T-helper 2 cell treated with Interferon-gamma antibody and Interleukin-4, amounts not matched to agents 100 ng/mL and 5 ng/mL, for 36 hours (primary cell): ENCODE measurements at regions not wholly inside any gene's neighbourhood (a gene's known extent, or its start where the extent isn't known, plus 50 kb on each side); places are given as distances from the start of the nearest gene placed in this dataset.
"Not testable (repeated sequence)": the region's sequence is repeated elsewhere in the genome, so short reads cannot be mapped to it uniquely, and the experiment has no call there.

Source experiments
- intact Hi-C: fragments of 100-400 bp; cut with micrococcal nuclease; formaldehyde crosslinking; loops from one replicate; pipeline ENCODE4 v1.15.1; 2023

DNA sequence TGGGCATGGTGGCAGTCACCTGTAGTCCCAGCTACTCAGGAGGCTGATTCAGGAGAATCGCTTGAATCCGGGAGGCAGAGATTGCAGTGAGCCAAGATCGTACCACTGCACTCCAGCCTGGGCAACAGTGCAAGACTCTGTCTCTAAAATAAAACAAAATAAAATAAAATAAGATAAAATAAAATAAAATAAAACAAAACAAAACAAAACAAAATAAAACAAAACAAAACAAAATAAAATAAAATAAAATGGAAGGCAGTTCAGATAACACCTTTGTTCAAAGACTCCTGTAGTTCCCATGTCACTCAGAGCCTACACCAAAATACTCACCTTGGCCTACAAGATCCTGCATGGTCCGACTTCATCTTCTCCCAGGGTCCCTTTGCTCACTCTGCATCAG is 61.3 kb downstream of the SYF2 start:
- intact Hi-C loops = not testable (repeated sequence)

DNA sequence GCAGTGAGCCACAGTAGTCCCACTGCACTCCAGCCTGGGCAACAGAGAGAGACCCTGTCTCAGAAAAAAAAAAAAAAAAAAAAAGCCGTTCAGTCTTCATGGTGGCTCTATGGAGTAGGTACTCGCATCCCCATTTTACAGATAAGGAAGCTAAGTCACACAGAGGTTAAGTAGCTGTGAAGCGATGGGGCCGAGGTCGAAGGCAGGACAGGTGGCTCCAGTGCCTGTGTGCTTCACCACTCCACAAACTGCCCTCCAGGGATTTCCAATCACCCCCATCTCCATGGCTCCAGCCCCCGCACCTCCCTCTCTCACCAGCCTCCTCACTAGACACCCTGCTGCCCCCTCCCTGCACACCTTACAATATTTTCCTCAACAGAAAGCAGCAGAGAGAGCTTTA is 61.9 kb downstream of the SYF2 start:
- intact Hi-C loops = no loop called here

DNA sequence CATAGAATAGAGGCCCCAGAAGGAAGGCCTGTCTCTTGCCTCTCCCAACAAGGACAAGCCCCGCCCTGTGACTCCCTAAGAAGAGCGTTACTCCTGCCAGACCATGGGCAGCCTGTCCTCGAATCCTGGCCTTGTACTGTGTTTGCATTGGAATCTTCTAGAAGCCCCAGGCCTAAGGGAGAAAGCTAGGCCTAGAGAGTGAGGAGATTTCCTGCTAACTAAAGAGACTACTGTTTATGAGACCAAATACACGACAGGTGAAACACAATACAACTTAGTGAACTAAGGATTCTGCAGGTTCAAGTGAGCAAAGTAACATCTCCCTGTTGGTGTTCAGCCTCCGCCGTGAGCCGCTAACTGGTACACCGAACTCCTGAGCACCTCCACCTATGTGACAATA is 62.7 kb downstream of the SYF2 start:
- intact Hi-C loops = no loop called here

DNA sequence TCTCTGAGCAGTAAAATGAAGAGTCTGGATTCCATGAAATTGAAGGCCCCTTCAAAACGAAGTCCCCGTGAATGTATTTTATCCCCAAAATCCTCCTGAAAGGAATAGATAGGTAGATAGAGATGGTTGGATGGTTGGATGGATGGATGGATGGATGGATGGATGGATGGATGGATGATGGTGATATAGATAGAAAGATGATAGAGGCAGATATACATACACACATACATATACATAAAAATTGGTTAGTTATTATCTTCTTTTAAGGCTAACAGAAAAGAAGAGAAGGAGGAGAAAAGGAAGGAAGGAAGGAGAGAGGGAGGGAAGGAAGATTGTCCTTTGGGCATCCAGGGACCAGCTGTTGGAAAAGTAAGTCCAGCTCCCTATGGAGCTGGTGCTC is 63.1 kb downstream of the SYF2 start:
- intact Hi-C loops = no loop called here

DNA sequence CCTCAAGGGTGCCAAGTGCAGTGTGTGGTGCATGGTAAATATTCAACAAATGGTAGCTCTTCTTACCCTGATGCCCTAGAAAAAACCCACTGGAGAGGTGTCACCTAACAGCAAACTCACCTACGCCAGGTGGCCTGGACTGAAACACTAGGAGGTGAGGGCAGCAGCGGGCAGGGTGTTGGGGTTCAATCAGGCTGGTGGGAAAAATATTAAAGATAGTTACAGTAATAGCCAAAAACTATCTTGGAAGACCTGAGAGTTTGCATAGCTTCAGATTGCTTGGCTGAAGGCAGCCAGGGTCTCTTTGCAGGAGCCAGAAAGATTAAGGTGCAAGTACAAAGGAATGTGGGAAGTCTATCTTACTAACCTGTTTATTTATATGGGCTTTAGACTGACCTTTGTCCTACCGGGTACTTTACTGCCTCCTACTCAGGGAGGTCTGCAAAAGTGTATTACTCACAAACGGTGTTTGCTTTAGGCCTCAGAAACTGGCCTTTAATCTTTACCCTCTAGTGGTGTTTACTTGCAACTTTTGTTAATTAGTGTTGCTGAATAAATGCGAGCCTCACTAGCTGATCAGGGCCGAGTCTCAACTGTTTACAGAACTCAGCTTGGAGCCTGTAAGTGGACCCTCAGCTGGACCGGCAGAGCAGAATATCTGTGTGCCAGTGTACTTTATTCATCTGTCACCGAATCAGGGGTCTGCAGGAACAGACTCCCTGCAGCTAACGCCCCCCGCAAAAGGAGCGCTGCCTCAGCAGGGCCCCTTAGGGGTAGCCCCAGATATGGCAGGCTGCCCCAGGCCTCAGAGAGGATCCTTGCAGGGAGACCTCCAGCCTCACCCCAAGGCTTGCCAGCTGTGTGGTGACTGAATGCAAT is 63.9 kb downstream of the SYF2 start:
- intact Hi-C loops = no loop called here

DNA sequence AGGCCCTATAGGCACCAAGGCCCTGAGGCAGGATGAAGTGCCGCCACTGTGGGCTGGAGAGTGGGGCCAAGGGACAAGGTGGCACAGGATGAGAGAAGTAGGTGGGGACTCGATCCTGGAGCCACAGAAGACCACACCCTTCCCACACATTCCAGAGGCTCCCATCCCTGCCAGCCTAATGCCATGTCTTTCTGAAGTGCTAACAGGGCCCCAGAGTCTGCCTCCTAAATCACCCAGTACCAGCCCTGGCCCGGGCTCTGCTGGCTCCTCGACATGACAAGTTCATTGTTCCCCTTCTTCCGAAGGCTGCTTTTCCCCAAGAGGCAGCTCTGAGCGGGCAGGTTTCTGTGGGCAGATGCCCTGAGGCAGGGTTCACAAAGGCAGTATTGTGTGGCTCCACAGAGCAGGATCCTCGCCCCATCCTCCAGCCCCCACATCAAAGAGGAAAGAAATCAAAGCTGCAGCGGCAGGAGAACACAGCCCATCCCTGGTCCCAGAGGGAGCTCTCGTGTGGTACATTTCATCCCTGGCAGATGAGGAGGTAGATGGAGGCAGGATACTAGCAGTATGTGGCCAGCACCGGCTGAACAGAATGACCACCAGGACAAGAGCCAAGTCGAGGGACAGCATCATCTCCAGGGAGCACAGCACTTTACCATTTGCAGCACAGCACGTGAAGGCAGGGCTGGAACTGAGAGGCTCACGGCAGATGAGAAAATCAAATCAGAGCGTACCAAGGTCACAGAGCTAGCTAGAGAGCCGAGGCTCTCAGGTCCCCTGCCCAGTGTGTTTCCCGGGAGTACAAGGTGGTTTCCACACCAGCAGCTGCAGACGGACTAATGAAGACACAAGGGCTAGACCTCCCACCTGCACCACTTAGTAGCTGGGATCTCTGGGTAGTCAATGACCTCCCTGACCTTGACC is 64.8 kb downstream of the SYF2 start:
- intact Hi-C loops = no loop called here

DNA sequence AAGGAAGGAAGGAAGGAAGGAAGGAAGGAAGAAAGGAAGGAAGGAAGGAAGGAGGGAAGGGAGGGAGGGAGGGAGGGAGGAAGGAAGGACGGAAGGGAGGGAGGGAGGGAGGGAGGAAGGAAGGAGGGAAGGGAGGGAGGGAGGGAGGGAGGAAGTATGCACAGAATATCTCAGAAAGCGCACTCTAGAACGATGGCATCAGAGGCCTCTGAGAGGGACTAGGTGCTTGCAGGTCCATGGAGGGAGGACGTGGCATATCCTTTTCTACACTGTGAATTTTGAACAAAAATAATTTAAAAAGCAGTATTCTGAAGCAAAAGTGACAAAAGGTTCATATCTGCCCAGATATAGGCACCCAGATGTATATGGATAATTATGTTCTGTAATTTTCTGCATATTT is 65.5 kb downstream of the SYF2 start:
- intact Hi-C loops = no loop called here

DNA sequence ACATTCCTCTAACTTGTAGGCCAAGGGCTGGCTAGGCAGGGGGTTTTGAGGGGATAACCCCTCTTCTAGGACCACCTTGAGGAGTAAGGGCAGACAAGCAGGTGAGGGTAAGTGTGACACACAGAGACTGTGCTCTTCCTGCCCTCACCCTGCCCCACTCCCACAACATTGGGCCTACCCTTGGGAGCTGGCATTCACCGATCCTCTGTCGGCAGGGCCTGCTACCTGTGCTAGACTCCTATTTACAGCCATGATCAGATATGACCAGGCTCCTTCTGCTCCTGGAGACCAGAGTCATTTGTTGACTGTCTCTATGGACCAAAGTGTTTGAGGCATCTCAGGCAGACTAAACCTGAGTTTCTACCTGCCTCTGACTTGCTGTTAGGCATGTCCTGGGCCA is 68.3 kb downstream of the SYF2 start:
- intact Hi-C loops = no loop called here

DNA sequence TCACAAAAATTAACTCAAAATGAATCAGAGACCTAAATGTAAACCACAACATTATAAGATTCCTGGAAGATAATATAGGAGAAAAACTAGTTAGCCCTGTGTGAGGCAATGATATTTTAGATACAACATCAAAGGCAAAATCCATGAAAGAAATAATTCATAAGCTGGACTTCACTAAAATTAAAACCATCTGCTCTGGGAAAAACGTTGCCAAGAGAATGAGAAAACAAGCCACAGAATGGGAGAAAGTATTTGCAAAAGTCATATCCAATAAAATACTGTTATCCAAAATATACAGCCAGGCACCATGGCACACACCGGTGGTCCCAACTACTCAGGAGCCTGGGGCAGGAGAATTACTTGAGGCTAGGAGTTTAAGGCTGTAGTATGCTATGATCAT is 70.3 kb downstream of the SYF2 start:
- intact Hi-C loops = no loop called here

DNA sequence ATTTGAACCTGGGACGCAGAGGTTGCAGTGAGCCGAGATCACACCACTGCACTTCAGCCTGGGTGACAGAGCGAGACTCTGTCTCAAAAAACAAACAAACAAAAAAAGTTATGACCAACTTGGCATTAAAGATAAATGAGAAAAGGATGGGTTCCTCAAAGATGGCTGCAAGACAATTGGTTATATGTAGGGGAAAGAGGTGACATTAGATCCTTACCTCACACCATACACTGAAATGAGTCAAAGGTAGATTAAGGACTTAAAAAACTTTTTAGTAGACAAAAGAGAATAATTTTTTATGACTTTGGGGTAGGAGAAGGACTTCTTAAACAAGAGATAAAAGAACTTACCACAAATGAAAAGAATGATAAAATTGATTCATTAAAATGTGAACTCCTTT is 74.5 kb downstream of the SYF2 start:
- intact Hi-C loops = no loop called here

DNA sequence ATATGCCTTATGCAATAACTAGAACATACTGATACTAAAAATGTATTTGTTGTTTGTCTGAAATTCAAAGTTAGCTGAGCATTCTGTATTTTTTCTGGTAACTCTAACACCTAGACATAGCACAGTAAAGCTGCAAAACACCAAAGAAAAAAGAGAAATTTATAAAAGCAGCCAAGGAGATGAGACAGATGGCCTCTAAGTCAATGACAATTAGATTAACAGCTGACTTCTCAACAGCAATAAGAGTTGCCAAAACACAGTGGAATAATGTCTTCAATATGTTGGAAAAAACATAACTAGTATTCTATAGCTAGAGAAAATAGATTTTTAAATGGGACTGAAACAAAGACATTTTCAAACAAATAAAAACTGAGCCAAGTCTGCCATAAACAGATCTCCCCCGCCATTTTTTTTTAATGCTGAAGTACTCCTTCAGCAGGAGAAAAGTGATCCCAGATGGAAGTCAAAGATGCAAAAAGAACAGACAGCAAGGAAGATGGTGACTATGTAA is 81.3 kb downstream of the SYF2 start:
- intact Hi-C loops = no loop called here

DNA sequence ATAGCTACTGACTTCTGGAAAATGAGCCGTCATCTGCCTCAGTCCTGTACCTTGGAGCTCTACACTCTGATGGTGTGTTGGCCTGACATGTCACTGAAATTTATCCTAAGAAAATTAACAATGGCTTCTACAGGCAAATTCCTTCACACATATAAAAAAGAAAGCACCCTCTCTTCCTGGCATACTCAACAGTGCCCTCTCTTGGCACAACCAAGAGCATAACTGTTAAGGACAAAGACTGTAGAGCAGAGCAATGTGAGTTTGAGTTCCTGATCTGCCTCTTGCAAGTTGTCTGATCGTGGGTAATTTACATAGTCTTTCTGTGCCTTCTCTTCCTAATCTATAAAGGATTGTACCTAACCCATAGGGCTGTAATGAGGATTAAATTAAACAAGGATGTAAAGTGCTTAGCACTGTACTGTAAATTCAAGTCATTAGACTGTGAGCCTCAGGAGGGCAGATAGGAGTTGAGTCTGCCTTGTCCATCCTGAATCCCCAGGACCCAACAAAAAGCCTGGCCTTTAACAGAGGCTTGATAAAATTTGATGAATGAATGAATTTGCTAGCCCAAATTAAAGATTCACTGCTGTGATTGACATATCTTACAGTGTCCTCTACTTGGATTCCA is 83.5 kb downstream of the SYF2 start:
- intact Hi-C loops = loop anchor here (1.0 kb wide), 1 partner anchor 300 kb away; no protein-coding TSS in a partner anchor

DNA sequence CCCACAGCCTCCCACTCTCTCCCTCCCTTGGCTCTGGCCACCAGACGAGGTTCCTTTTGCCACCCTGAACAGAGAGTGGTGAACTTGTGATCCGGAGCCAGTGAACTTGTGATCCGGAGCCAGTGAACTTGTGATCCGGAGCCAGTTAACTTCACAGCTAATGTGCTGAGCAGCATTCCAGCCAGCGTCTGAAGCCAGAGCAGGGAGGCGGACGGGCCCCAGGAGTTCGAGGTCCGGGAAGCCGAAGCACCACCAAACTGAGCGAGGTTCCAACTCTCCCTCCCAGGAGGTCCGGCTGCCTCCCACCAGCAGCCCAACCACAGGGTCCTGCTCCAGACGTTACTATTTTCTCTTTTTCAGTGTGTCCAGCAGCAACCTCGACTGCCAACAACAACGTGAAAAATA is 85.8 kb downstream of the SYF2 start:
- intact Hi-C loops = no loop called here

DNA sequence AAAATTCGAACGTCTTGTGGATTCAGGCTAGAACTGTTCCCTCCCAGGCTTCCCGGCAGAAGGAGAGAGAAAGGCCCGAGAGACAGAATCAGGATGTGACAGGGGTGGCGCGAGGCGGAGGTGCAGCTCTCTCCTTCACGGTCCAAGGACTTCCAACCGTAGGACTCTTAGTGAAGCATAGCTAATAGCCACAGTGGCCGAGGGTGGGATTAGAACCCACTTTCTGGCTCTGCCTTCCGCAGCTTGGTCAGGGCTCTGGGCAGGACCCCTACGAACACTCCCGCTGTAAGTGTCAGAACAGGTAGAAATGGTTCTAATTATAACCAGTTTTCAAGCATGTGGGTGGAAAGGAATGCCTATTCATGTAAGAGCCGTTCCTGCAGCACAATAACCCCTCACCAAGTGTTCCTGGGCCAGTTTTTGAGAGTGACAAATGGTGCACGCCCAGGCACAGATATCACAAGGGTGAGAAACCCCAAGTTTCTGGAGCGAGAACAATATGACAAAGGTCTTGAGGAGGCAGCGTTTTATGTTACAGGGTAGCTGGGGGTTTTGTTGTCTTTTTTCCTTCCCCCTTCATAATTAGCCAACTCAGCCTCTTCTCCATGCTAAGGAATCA is 86.4 kb downstream of the SYF2 start:
- intact Hi-C loops = no loop called here

DNA sequence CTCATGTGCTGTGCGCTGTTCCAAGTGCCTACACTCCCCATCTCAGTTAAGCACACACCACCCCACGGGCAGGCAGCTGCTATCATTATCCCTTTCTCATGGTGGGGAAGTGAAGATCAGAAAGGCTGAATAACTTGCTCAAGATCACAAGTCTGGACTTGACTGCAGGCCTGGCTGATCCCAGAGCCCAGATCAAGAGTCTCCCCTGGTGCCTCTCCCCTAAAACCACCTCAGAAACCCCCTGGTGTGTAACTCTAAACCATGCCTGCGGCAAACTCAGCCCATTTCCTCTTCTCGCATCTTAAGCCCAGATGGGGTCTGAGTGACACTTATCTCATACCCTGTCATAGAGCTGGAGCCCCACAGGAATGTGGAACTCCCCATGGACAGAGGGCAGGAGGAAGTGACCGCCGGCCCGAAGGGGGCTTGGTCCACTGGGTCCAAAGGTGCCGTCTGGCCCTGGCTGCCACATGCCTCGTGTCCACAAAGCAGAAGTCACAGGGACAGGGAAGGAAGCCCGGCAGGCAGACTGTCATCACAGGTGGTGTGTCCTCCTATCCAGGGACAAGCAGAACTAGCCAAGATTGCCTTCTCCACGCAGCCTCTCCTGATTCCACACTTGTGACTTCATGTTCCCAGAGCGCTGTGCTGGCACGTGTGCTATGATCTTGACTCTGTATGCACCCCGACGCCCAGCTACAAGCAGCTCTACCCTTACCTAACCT is 92.1 kb downstream of the SYF2 start:
- intact Hi-C loops = no loop called here

DNA sequence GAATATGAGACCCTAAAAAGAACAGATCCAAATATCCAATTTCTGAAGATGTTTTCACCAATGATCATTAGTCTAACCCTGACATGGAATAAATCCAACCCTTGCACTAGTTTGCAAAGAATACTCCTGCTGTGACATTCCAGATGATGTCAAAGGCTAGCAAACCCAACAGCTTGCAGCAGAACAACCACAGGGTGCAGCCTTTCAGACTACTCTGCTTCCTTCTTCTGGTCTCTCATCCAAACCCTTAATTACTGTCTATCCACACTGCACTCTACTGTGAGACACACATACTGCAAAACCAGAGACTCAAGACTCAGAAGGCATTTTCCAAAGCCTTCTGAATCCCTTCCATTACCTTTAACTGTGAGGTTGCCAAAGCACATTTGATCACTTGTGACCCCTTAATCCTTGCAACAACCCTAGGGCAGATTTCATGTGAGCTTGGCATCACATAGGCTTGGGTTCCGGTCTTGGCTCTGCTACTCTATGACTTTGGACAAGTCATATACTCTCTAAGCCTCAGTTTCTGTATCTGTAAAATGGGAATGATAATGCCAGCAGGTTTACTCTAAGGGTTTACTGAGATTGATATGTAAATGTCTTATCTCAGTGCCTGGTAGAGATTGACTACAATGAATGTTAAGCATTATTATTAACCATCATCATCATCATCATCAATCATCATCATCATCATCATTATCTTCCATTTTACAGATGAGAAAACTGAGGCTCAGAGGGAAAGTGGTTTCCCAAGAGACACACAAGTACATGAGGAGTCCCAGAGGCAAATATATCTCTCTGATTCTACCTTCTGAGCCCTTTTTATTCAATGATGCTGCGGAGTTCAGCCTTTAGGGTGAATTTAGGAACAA is 94.5 kb downstream of the SYF2 start:
- intact Hi-C loops = no loop called here

DNA sequence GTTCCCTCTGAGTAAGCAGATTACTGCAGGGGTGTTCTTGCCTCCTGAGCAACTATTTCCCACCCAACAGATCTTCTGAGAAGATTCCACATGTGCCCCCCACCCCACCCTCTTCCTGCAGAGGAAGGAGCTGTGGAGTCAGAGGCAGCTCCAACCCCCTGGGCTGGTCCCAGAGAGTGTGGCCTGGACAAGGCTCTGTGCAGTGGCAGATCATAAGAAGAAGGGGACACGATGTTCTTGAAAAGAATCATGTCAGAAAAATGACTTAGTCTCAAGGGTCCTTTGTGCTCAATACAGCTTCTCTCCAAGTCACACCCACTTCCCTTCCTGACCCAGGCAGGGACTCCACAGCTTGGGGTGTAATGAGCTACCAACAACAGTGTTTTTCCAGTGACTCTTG is 95.2 kb downstream of the SYF2 start:
- intact Hi-C loops = no loop called here

DNA sequence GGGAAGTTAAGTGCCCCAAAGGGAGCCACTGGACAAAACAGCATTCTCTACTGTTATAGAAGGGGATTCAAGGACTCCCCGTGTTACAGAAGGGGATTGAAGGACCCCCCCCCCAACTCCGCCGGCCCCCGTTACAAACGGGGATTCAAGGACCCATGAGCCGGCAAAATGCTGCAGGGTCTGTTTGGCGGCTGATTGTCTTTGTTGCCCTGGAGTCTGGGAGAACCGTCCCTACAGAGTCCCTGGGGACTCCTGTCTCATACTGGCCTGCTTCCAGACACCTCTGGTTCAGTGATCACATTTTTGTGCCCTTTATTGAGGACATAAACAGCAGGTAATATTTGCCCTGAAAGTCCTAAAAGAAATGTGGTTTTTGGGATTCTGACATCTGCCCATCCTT is 96.4 kb downstream of the SYF2 start:
- intact Hi-C loops = no loop called here

DNA sequence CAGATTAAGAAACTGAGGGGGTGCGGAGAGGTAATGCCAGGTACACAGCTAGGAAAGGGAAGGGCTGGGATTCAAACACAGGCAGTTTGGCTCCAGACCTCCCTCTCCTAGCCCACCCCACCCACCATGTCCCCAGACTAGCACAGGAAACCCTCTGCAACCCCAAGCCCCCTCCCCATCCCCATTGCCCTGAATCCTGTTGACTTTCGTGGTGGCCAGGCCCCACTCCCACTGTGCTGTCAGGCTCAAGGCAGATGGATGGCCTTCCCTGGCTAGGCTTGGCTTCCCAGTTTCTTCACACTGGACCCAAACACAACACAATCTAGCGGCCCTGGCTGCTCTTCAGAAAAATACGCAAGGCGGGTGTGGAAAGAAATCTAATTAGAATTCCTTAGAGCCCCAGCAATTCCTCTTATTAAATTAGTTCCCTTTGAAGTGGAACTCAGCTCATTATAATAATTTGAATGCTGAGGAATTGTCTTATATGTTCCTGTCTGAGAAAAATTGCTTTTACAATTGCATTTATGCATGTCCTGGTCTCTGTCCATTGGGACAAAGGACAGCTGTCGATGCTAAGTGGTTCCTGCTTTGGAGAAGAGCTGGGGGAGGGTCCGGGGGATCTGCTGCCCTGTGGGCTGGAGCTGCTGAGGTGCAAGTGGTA is 97.4 kb downstream of the SYF2 start:
- intact Hi-C loops = no loop called here
